GM12878 (cell line): ENCODE measurements at regions not wholly inside any gene's neighbourhood (a gene's known extent, or its start where the extent isn't known, plus 50 kb on each side); places are given as distances from the start of the nearest gene placed in this dataset.

Experiments
- ATAC-seq: fragments of 200-7000 bp; cut with Tn5 transposase; 3 replicates; pipeline ENCODE4 v1.9.1; 2020; ENCODE audit warnings: mild to moderate bottlenecking, moderate library complexity
- BruUV-seq: library from RNA; stranded (reverse); fragments of 400-500 nt; replicated peaks from 2 replicates; lab custom pipeline; 2021; lab: Mats Ljungman, UMichigan
- CTCF ChIA-PET: fragments of 300-600 bp; sonication (Branson Sonifier 250); formaldehyde crosslinking; extraction: SDS; loops from one replicate; lab custom pipeline; 2021; ENCODE audit warnings: inconsistent platforms; lab: Yijun Ruan, JAX
- POLR2A ChIA-PET: fragments of 350-600 bp; formaldehyde crosslinking; extraction: SDS; loops from one replicate; lab custom pipeline; 2021; ENCODE audit warnings: inconsistent platforms; lab: Charles Lee
- RAD21 ChIA-PET: fragments of 300-600 bp; sonication (Branson Sonifier 250); formaldehyde crosslinking; loops from one replicate; lab custom pipeline; 2023; ENCODE audit warnings: antibody characterized with exemption; ENCODE audit not compliant: unreplicated experiment; lab: Charles Lee
- SMC1A ChIA-PET: fragments of 300-600 bp; sonication (Branson Sonifier 250); formaldehyde crosslinking; loops from one replicate; lab custom pipeline; 2023; ENCODE audit not compliant: unreplicated experiment, uncharacterized antibody; lab: Charles Lee
- DNase-seq: peaks from one replicate; pipeline ENCODE4 v3.0.0-alpha.2; 2011; ENCODE audit warnings: low read depth, low spot score
- FAIRE-seq: peaks from 3 replicates; lab custom pipeline; 2011; peaks lifted over from hg19 to GRCh38; lab: Jason Lieb, UNC
- H2AFZ ChIP-seq: 2 replicates; pipeline ENCODE4 v1.6.0; 2011; ENCODE audit warnings: low read depth, low read length, control low read depth; ENCODE audit not compliant: control insufficient read depth
- H3K27ac ChIP-seq: 2 replicates; pipeline ENCODE4 v1.5.1; 2011; ENCODE audit warnings: control low read depth; ENCODE audit not compliant: control insufficient read depth, insufficient read depth
- H3K27me3 ChIP-seq, 2 experiments: replicated peaks in 1 of 2; 2 replicates each; pipeline versions ENCODE4 v1.6.0 to v1.6.1; 2011; ENCODE audit warnings: low read length in 1 of 2; ENCODE audit not compliant: control insufficient read depth in 2 of 2, insufficient read depth in 2 of 2
- H3K36me3 ChIP-seq, 2 experiments: 2 replicates each; pipeline ENCODE4 v1.5.1; 2011; ENCODE audit warnings: low read length in 1 of 2; ENCODE audit not compliant: control insufficient read depth in 2 of 2, insufficient read depth in 2 of 2
- H3K4me1 ChIP-seq: 2 replicates; pipeline ENCODE4 v1.6.1; 2011; ENCODE audit warnings: mild to moderate bottlenecking, low read length, moderate library complexity, mixed read lengths; ENCODE audit not compliant: control insufficient read depth, insufficient read depth
- H3K4me2 ChIP-seq: 2 replicates; pipeline ENCODE4 v1.6.0; 2011; ENCODE audit warnings: control low read depth; ENCODE audit not compliant: control insufficient read depth, insufficient read depth
- H3K4me3 ChIP-seq: fragments of 200-600 bp; sonication (generic); 2 replicates; pipeline ENCODE4 v1.5.1; 2016
- H3K79me2 ChIP-seq: 2 replicates; pipeline ENCODE4 v1.6.0; 2011; ENCODE audit warnings: low read length; ENCODE audit not compliant: control insufficient read depth, insufficient read depth
- H3K9ac ChIP-seq: 2 replicates; pipeline ENCODE4 v1.8.0; 2011; ENCODE audit warnings: low read length, control low read depth, mixed read lengths; ENCODE audit not compliant: control insufficient read depth, insufficient read depth
- H3K9me3 ChIP-seq: replicated peaks from 3 replicates; pipeline ENCODE4 v1.5.1; 2011; ENCODE audit warnings: mild to moderate bottlenecking, low read length; ENCODE audit not compliant: control insufficient read depth, insufficient read depth
- H4K20me1 ChIP-seq: 2 replicates; pipeline ENCODE4 v1.6.0; 2011; ENCODE audit not compliant: control insufficient read depth, insufficient read depth
- BMI1 ChIP-seq: fragments of 450-650 bp; IDR thresholded peaks from 2 replicates; pipeline ENCODE4 v1.6.1; 2016; ENCODE audit warnings: mild to moderate bottlenecking, moderate library complexity, borderline replicate concordance
- CBFB ChIP-seq: IDR thresholded peaks from 2 replicates; pipeline ENCODE4 v1.6.1; 2016; ENCODE audit warnings: antibody characterized with exemption, low read depth
- CHD2 ChIP-seq: IDR thresholded peaks from 2 replicates; pipeline ENCODE4 v1.6.1; 2011; ENCODE audit warnings: low read depth, low read length, improper control_type of control experiment, borderline replicate concordance
- EZH2 ChIP-seq: IDR thresholded peaks from 2 replicates; pipeline ENCODE4 v1.6.1; 2012; ENCODE audit warnings: low read depth, mild to moderate bottlenecking, control low read depth, inconsistent platforms, low read length, borderline replicate concordance; ENCODE audit not compliant: control insufficient read depth
- FOXK2 ChIP-seq: fragments of 450-650 bp; IDR thresholded peaks from 2 replicates; pipeline ENCODE4 v1.6.1; 2017; ENCODE audit warnings: mild to moderate bottlenecking, moderate library complexity
- KDM1A ChIP-seq: fragments of 200-600 bp; sonication (generic); IDR thresholded peaks from 2 replicates; pipeline ENCODE4 v1.6.1; 2016; ENCODE audit warnings: borderline replicate concordance
- SIX5 ChIP-seq: IDR thresholded peaks from 2 replicates; pipeline ENCODE4 v1.6.1; 2011; ENCODE audit warnings: mild to moderate bottlenecking, low read depth, low read length, moderate library complexity; ENCODE audit not compliant: severe bottlenecking
- SMAD5 ChIP-seq: IDR thresholded peaks from 2 replicates; pipeline ENCODE4 v1.6.1; 2016; ENCODE audit warnings: antibody characterized with exemption, low read depth
- SMARCA5 ChIP-seq: fragments of 450-650 bp; IDR thresholded peaks from 2 replicates; pipeline ENCODE4 v1.6.1; 2017; ENCODE audit warnings: mild to moderate bottlenecking
- SREBF2 ChIP-seq: IDR thresholded peaks from 2 replicates; pipeline ENCODE4 v1.6.1; 2012; ENCODE audit warnings: mild to moderate bottlenecking, low read length
- STAT3 ChIP-seq: IDR thresholded peaks from 2 replicates; pipeline ENCODE4 v1.6.1; 2011; ENCODE audit warnings: low read depth, low read length, improper control_type of control experiment
- ZBTB11 ChIP-seq: fragments of 450-650 bp; formaldehyde crosslinking; IDR thresholded peaks from 2 replicates; pipeline ENCODE4 v1.5.0; 2022; ENCODE audit warnings: mild to moderate bottlenecking, missing genetic modification characterization
- in situ Hi-C: fragments of 300-500 bp; cut with MboI; formaldehyde crosslinking; loops from 9 replicates; pipeline ENCODE4 v1.14.3; 2018; ENCODE audit warnings: mixed read lengths
- intact Hi-C: fragments of 100-400 bp; cut with micrococcal nuclease; formaldehyde crosslinking; loops from one replicate; pipeline ENCODE4 v1.14.2; 2022; ENCODE audit not compliant: unreplicated experiment
- TF ChIP-seq, protein P1 (sequence below): fragments of 450-650 bp; IDR thresholded peaks from 2 replicates; pipeline ENCODE4 v1.6.1; 2016; ENCODE audit warnings: mild to moderate bottlenecking, moderate library complexity, borderline replicate concordance
- TF ChIP-seq, protein P2 (sequence below): fragments of 150-350 bp; IDR thresholded peaks from 2 replicates; pipeline ENCODE4 v1.6.1; 2016; ENCODE audit warnings: low read depth, low read length

DNA sequence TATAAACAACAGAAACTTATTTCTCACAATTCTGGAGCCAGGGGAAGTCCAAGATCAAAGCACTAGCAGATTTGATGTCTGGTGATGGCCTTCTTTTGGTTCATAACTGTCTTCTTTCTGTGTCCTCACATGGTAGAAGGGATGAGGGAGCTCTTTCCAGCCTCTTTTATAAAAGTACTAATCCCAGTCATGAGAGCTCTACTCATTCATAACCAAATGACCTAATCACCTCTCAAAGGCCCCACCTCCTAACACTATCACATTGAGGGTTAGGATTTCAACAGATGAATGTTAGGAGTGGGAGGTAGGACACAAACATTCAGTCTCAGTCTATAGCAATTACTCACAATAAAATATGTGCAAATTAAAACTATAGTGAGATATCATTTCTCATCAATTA is 50.1 kb upstream of the UBE2E2 start:
- no peaks in the 10 kb centered on the region; the same call in 2 of the 3 replicates for H3K9me3 ChIP-seq
- no TSS peak for BruUV-seq
- ATAC-seq (peak; percentile 25), FAIRE-seq (no peak), DNase-seq (no peak)
- POLR2A ChIA-PET, result interaction anchor here (0.6 kb wide), 1 partner anchor 274 kb away, joined by 3 read pairs; no protein-coding TSS in a partner anchor
- RAD21 ChIA-PET, result interaction anchor here (1.1 kb wide), 1 partner anchor 16 kb away, joined by 3 read pairs; no protein-coding TSS in a partner anchor
- H3K36me3 ChIP-seq, result no peaks in the 10 kb centered on the region
- no peak overlapping the region for H2AFZ ChIP-seq
- H3K9ac ChIP-seq, result no peak overlapping the region
- intact Hi-C loops, result no loop called here
- SMC1A ChIA-PET, result interaction anchor here (1.4 to 1.6 kb wide), 2 partner anchors 10 to 12 kb away, joined by 3 to 4 read pairs; no protein-coding TSS in a partner anchor
- no peaks in the 10 kb centered on the region for H3K4me1 ChIP-seq
- H3K27ac ChIP-seq, result no peak overlapping the region
- no peaks in the 10 kb centered on the region for H3K79me2 ChIP-seq
- in situ Hi-C loops, result no loop called here
- no peaks in the 10 kb centered on the region for H3K27me3 ChIP-seq
- CTCF ChIA-PET, result interaction anchor here (1.4 kb wide), 1 partner anchor 13 kb away, joined by 3 read pairs; no protein-coding TSS in a partner anchor
- H3K4me2 ChIP-seq, result no peak overlapping the region
- no peak overlapping the region for H3K4me3 ChIP-seq
- no peaks in the 10 kb centered on the region for H4K20me1 ChIP-seq
- TF ChIP-seq, protein P1, sequence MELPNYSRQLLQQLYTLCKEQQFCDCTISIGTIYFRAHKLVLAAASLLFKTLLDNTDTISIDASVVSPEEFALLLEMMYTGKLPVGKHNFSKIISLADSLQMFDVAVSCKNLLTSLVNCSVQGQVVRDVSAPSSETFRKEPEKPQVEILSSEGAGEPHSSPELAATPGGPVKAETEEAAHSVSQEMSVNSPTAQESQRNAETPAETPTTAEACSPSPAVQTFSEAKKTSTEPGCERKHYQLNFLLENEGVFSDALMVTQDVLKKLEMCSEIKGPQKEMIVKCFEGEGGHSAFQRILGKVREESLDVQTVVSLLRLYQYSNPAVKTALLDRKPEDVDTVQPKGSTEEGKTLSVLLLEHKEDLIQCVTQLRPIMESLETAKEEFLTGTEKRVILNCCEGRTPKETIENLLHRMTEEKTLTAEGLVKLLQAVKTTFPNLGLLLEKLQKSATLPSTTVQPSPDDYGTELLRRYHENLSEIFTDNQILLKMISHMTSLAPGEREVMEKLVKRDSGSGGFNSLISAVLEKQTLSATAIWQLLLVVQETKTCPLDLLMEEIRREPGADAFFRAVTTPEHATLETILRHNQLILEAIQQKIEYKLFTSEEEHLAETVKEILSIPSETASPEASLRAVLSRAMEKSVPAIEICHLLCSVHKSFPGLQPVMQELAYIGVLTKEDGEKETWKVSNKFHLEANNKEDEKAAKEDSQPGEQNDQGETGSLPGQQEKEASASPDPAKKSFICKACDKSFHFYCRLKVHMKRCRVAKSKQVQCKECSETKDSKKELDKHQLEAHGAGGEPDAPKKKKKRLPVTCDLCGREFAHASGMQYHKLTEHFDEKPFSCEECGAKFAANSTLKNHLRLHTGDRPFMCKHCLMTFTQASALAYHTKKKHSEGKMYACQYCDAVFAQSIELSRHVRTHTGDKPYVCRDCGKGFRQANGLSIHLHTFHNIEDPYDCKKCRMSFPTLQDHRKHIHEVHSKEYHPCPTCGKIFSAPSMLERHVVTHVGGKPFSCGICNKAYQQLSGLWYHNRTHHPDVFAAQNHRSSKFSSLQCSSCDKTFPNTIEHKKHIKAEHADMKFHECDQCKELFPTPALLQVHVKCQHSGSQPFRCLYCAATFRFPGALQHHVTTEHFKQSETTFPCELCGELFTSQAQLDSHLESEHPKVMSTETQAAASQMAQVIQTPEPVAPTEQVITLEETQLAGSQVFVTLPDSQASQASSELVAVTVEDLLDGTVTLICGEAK, result no peak
- no peak for TF ChIP-seq EZH2
- TF ChIP-seq CBFB, result no peak
- no peak for TF ChIP-seq SMARCA5
- TF ChIP-seq, protein P2, sequence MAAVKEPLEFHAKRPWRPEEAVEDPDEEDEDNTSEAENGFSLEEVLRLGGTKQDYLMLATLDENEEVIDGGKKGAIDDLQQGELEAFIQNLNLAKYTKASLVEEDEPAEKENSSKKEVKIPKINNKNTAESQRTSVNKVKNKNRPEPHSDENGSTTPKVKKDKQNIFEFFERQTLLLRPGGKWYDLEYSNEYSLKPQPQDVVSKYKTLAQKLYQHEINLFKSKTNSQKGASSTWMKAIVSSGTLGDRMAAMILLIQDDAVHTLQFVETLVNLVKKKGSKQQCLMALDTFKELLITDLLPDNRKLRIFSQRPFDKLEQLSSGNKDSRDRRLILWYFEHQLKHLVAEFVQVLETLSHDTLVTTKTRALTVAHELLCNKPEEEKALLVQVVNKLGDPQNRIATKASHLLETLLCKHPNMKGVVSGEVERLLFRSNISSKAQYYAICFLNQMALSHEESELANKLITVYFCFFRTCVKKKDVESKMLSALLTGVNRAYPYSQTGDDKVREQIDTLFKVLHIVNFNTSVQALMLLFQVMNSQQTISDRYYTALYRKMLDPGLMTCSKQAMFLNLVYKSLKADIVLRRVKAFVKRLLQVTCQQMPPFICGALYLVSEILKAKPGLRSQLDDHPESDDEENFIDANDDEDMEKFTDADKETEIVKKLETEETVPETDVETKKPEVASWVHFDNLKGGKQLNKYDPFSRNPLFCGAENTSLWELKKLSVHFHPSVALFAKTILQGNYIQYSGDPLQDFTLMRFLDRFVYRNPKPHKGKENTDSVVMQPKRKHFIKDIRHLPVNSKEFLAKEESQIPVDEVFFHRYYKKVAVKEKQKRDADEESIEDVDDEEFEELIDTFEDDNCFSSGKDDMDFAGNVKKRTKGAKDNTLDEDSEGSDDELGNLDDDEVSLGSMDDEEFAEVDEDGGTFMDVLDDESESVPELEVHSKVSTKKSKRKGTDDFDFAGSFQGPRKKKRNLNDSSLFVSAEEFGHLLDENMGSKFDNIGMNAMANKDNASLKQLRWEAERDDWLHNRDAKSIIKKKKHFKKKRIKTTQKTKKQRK, result no peak
- no peak for TF ChIP-seq SMAD5
- TF ChIP-seq STAT3, result no peak
- no peak for TF ChIP-seq KDM1A
- no peak for TF ChIP-seq ZBTB11 (CRISPR knock-in tag)
- TF ChIP-seq BMI1, result no peak
- TF ChIP-seq SIX5, result no peak
- TF ChIP-seq FOXK2, result no peak
- TF ChIP-seq CHD2, result no peak
- TF ChIP-seq SREBF2, result no peak
